NCI-H1436 (cell line): ENCODE measurements at regions not wholly inside any gene's neighbourhood (a gene's known extent, or its start where the extent isn't known, plus 50 kb on each side); places are given as distances from the start of the nearest gene placed in this dataset.
"Not testable (repeated sequence)": the region's sequence is repeated elsewhere in the genome, so short reads cannot be mapped to it uniquely, and the experiment has no call there.

Experiments used
- DNase-seq: peaks from one replicate; lab custom pipeline; 2025; lab: John Stamatoyannopoulos, UW

GRCh38 chr7:1300206-1300605 lies 67.5 kb downstream of the UNCX start:
- no peak for DNase-seq

DNA sequence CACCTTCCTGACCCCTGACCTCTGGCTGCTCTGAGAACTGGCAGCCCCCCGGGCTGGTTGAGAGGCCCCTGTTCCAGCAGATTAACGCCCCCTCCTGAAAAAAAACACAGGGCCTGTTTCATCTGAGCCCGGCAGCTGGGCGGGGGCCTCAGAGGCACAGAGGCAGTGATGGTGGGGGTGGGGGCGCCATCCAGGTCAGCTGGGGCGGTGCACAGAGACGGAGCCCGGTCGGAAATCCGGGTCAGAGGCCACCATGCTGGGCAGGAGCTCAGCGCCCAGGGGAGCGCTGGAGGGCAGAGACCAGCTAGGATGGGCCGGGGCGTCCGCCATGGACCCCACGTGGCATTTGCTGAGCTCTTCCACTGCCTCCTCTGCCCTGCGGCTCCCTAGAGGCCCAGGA lies 68.0 kb downstream of the UNCX start:
- DNase-seq: no peak

DNA sequence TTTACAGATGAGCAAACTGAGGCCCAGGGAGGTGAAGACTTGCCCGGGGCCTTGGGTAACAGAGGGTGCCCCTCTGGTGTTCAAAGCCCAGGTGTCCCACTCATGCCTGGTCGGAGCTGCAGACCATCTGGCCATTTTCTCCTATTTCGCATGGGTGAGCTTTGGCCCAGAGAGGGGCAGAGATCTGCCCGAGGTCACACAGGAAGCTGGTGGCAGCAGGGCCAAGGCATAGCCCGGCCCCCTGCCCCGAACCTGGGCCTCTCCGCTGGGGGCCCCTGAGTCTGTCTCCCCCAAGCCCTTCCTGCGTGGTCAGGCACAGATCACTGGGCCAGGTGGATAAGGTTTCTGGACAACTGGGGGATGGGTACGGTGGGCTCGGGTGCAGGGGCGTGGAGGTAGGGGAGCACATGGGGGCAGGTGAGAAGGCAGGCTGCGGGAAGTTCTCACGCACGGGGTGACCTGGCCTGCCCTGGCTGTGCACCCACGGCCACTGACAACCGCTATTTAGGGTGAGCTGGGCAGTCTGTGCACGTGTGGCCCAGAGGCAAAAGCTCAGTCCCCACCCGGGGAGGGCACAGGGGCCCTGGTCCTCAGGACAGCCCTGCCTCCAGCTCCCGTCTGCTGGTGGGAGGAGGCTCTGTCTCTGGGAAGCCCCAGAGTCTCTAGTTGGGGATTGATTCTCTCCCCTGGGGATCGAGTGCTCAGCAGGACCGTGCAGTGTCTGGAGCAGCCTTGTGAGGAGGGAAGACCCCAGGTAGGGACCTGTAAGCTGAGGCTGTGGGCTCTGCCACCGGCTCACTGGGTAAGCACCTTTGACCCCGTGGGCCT lies 68.6 kb downstream of the UNCX start:
- no peak for DNase-seq

- DNase-seq: no peak
Observed at GRCh38 chr7:1301882-1302251, 69.2 kb downstream of the UNCX start.

DNA sequence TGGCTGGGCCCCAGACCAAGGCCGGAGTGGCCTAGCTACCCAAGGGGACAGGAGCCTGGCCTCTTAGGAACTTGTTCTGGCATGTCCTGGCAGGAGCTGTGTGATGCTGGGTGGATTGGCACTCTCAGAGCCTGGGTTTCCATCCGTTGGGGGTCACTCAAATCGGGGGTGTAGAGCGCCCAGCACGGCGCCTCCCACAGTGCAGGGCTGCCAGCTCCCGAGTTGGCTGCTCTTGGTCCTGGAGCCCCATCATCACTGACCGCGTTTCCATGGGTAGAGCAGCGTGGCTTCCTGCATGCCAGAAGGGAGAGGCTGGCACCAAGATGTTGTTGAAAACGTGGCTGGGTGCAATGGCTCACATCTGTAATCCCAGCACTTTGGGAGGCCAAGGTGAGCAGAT lies 70.3 kb downstream of the UNCX start:
- DNase-seq: no peak

- DNase-seq: not testable (repeated sequence)
Observed at GRCh38 chr7:1304011-1304410, 71.3 kb downstream of the UNCX start.

DNA sequence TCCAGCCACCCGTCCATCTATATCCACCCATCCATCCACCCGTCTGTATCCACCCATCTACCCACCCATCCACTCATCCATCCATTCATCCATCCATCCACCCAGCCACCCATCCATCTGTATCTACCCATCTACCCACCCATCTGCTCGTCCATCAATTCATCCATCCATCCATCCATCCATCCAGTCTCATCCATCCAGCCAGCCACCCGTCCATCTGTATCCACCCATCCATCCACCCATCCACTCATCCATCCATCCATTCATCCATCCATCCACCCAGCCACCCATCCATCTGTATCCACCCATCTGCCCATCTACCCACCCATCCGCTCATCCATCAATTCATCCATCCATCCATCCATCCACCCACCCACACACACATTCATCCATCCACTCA lies 73.2 kb downstream of the UNCX start:
- DNase-seq: no peak

- no peak for DNase-seq
Observed at GRCh38 chr7:1307828-1308227, 75.2 kb downstream of the UNCX start.

- no peak for DNase-seq
Observed at GRCh38 chr7:1309290-1309689, 76.6 kb downstream of the UNCX start.

DNA sequence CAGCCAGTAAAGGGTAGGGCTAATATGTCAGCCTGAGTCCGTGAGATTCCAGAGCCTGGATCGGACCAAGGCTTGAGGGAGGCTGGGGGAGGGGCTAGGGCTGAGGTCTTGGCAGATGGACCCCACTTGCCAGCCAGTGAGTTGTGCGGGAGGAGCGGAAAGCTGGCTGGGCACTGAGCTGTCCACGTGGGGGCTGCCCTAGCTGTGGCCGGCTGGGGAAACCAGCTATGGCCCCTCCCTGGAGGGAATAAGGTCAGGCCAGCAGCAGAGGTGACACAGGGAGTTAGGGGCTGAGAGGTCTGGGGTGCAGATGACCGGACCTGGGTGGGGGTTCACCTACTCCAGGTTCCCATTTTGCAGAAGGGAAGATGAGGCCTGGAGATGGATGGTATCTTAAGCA lies 77.3 kb downstream of the UNCX start:
- no peak for DNase-seq

- DNase-seq: no peak
Observed at GRCh38 chr7:1310936-1311335, 78.3 kb downstream of the UNCX start.

GRCh38 chr7:1311406-1312135 lies 78.9 kb downstream of the UNCX start:
- no peak for DNase-seq

DNA sequence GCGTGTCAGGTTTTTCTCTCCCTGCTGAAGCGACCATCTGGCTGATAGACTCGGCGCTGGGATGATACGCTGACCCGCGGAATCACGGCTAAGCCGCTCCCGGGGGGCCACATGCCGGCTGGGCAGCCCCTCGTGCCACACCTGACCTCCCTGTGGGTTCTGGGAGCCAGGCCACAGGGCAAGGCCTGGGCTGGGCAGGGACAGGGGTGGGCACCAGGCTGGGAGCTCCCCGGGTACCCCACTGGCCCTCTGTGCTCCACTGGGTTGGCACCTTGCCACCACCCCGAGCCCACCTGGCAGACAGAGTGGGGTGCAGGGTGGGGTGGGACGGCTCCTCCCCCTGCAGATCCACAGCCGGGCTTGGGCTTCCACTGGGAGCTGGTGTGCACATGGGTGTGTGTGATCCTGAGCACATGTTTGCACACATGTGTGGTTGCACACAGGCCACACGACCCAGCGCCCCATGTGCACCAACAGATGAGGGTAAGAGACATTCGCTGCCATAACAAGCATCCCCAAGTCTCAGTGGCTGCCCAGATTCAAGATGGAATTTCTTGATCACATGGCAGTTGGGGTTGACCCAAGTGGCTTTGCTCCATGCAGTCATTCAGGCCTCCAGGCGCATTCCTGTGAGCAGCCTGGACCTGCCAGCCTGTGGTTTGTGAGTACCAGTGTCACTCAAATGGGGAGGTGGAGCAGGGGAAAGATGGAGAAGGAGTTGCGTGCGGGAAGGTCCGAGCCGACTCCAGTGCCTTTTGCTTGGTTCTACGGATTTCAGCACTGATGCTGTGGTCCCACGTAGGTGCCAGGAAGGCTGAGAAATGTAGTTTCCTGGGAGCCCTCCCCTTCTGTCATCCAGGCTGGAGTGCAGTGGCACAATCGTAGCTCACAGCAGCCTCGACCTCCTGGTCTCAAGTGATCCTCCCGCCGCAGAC lies 79.7 kb downstream of the UNCX start:
- DNase-seq: no peak

DNA sequence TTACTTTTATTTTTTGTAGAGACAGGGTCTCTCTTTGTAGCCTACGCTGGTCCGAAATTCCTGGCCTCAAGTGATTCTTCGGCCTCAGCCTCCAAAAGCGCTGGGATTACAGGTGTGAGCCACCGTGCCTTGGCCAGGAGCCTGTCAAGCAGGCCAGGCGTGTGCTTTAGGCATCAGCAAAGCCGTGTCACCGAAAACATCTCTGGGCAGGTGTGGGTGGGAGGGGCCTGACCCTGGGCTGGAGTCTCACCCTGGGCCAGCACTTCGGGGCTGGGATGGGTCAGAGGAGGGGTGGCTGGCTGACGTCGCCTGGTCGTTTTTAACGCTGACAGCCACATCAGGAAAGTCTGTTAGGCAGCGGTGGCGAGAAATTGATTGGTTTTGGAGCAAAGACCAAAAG lies 80.9 kb downstream of the UNCX start:
- no peak for DNase-seq

DNA sequence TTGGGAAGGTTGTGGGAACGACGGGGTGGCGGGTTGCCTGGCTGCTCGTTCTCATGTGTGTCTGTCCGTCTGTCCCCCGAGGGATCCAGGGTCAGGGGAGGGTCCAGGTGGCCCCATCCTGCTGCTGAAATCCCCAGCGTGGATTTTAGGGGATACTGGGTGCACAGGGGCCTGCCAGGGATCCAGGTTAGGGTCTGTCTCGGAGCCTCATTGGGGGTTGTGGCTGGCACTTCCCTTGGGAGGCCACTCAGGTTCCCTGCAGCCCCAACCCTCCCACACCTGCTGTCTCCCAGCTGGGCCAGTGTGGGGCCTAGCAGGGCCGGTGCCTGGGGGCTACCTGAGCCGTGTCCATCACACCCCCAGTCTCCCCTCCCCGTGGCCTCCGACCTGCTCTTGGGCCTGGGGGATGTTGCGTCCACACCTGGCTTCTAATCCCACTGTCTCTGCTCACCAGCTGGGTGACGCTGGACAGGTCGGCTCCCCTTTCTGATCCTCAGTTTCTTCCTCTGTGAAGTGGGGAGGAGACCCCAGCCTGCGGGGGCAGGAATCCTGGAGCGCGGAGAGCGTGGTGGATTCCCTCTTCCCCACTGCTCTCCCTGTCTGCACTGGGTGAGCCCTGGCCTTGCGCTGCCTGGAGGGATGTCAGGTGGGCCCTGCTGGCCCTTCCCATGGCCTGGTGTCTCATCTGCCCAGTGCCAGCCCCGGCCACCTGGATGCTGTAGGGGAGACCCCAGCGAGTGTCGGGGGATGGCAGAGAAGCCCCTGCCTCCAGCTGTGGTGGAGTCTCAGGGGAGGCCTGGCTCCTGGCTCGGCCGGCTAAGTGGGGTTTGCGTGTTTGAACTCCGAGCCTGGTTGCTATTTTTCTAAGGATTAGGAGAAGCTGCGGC lies 81.6 kb downstream of the UNCX start:
- no peak for DNase-seq

GRCh38 chr7:1314908-1315450 lies 82.3 kb downstream of the UNCX start:
- DNase-seq: no peak

- no peak for DNase-seq
Observed at GRCh38 chr7:1316086-1316485, 83.4 kb downstream of the UNCX start.

GRCh38 chr7:1317646-1318045 lies 85.0 kb downstream of the UNCX start:
- no peak for DNase-seq

DNA sequence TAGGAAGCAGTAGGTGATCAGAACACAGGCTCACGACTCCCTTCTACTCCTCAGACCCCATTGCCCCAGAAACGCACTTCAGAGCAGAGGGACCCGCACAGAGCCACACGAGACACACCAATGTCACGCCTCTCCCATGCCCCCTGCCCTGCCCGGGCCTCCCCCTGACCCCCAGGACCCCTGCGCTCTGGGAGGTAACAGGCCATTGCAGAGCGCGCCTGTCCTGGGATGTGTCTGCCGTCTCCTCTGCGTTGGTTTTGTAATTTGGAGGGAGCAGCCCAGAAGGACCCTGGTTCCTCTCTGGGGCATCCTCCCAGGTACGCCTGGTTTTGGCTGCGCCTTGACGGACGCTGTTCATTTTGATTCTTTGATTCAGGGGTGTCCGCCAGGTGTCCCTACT lies 85.4 kb downstream of the UNCX start:
- no peak for DNase-seq

GRCh38 chr7:1318661-1319060 lies 86.0 kb downstream of the UNCX start:
- DNase-seq: no peak

DNA sequence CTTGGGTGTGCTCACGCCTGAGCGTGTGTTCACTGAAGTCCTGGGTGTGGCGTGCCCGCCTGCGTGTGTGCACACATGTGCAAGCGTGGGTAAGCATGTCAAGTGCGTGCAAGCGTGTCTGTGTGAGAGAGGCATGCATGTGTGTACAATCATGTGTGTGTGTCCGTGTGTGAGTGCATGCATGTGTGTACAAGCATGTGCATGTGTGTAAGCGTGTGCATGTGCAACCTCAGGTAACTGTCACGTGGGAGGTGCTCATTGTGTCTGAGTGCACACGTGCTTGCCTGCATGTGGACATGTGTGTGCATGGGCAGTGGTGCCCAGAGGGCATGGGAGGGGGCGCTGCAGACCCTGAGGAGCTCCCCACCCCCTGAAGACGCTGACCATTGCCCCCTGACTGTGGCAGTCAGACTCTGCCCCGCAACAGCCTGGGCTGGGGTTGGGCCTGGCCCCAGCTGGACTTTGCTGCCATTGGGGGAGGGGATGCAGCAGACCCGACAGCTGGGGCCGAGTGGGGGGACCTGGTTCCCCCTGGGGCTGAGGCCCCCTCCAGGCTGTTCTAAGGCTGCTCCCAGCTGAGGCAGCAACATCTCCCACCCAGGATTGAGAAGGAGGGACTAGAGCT lies 88.1 kb downstream of the UNCX start:
- DNase-seq: no peak
